ENCODE measurements at regions not wholly inside any gene's neighbourhood (a gene's known extent, or its start where the extent isn't known, plus 50 kb on each side); places are given as distances from the start of the nearest gene placed in this dataset.
"Not testable (repeated sequence)": the region's sequence is repeated elsewhere in the genome, so short reads cannot be mapped to it uniquely, and the experiment has no call there.

DNA sequence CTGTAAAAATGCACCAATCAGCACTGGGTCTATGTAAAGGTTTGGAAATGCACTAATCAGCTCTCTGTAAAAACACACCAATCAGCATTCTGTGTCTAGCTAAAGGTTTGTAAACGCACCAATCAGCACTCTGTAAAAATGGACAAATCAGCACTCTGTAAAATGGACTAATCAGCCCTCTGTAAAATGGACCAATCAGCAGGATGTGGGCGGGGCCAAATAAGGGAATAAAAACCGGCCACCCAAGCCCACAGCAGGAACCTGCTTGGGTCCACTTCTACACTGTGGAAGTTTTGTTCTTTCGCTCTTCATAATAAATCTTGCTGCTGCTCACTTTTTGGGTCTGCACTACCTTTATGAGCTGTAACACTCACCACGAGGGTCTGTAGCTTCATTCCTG, 101.0 kb downstream of the SMC2 start:
- DNase-seq (ENCODE audit: low read depth), result not testable (repeated sequence)

DNA sequence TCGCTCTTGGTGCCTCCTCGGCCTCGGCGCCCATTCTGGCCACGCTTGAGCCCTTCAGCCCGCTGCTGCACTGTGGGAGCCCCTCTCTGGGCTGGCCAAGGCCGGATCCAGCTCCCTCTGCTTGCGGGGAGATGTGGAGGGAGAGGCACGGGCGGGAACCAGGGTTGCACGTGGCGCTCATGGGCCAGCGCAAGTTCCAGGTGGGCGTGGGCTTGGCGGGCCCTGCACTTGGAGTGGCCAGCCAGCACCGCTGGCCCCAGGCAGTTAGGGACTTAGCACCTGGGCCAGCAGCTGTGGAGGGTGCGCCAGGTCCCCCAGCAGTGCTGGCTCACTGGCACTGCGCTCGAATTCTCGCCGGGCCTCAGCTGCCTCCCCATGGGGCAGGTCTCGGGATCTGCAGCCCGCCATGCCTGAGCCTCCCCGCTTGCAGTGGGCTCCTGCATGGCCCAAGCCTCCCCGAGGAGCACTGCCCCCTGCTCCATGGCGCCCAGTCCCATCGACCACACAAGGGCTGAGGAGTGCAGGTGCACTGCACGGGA, 106.4 kb downstream of the SMC2 start:
- no peak for DNase-seq (ENCODE audit: low read depth)

DNA sequence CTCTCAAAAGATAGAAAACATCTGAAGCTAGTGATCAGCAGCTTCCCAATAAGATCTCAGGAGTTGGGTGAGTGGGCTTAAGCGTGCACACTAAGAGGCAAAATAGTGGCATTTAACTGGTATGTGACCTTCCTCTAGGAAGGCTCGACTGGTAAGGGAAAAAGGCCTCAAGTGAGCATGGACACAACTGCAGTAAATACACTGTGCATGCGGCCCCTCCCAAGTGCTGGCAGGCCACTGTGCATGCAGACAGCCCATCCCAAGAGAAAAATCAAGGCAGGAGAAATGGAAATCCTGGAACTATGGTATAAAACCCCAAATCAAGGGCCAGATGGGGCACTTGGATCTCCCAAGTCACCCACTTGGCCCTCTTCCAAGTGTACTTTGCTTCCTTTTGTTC, 112.7 kb downstream of the SMC2 start:
- DNase-seq (ENCODE audit: low read depth), result no peak

DNA sequence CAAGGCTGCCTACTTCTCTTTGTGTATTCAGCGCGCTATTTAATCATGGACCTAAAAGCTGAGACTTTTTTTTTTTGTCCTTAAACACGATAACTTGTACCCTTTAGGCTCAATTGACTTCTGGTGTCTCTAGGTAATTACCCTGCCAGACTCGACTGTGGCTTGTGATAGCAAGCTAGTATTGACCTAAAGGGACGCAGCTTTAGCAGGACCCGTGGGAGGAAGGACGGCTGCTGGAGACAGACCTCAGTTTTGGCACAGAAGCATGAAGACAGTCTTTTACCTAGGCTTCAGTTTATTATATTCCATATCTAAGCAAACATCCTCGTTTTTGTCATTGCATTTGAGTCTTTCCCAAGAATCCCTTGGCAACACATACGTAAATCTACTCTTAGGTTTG, 115.3 kb downstream of the SMC2 start:
- no peak for DNase-seq (ENCODE audit: low read depth)

DNA sequence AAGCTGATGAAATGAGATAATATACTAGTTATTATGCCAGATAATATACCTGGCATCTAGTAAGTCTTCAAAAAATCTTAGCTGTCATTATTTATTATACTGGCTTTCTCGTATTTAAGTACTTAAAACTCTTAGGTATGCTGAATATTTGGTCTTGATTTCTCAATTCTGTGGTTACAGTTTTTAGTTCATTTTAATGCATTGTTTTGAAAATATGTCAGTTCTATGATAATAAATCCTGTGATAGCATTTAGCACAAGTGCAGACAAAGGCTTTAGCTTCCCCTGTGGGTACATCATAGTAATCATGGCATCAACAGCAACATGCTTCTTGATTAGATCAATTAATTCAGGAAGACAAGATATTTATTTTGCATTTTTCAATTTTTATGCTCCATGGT, 133.0 kb downstream of the SMC2 start:
- DNase-seq (ENCODE audit: low read depth), result no peak

DNA sequence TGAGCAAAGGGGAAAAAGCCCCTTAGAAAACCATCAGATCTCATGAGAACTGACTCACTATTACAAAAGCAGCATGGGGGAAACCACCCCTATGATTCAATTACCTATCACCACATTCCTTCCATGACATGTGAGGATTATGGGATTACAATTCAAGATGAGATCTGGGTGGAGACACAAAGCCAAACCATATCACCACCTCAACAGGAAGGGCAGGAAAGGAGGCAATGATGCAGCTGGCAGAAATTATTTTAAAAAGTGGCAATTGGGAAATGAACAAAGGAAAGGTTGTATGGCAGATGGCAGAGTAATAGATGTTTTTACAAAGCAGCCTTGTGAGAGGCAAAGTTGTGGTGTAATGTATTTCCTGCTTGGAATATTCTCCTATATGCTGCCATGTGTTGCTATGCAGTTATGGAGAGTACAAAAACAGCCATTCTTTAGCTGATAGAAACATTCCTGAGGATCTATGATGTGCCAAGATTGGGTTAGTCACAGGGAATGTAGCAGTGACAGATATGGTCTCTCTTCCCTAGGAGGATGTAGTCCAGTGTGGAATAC, 138.8 kb downstream of the SMC2 start:
- peak; percentile 99 for DNase-seq (ENCODE audit: low read depth)

DNA sequence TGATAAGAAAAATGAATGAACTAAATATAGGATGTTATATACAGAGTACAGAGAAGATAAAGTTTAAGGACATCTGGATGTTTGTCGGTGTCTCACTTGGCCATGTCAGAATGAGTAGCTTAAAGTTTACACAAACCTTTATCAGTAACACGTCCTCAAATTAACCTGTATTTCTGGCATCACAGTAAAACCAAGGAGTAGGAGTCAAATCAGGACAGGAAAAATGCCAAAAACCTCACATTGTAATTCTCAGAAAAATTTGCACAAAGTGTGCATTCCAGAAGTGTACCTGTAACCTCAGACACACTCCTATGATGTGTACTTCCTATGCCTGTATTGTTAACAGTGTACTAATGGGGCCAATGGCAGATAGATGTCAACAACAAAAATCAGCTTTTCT, 139.3 kb downstream of the SMC2 start:
- no peak for DNase-seq (ENCODE audit: low read depth)

DNA sequence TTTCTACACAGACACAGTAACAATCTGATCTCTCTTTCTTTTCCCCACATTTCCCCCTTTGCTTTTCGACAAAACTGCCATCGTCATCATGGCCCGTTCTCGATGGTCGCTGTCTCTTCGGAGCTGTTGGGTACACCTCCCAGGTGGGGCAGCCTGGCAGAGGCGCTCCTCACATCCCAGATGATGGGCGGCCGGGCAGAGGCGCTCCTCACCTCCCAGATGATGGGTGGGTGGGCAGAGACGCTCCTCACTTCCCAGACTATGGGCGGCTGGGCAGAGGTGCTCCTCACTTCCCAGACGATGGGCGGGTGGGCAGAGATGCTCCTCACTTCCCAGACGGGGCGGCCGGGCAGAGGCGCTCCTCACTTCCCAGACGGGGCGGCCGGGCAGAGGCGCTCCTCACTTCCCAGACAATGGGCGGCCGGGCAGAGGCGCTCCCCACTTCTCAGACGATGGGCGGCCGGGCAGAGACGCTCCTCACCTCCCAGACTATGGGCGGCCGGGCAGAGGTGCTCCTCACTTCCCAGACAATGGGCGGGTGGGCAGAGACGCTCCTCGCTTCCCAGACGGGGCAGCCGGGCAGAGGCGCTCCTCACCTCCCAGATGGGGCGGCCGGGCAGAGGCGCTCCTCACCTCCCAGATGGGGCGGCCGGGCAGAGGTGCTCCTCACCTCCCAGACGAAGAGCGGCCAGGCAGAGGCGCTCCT, 140.7 kb downstream of the SMC2 start:
- not testable (repeated sequence) for DNase-seq (ENCODE audit: low read depth)

DNA sequence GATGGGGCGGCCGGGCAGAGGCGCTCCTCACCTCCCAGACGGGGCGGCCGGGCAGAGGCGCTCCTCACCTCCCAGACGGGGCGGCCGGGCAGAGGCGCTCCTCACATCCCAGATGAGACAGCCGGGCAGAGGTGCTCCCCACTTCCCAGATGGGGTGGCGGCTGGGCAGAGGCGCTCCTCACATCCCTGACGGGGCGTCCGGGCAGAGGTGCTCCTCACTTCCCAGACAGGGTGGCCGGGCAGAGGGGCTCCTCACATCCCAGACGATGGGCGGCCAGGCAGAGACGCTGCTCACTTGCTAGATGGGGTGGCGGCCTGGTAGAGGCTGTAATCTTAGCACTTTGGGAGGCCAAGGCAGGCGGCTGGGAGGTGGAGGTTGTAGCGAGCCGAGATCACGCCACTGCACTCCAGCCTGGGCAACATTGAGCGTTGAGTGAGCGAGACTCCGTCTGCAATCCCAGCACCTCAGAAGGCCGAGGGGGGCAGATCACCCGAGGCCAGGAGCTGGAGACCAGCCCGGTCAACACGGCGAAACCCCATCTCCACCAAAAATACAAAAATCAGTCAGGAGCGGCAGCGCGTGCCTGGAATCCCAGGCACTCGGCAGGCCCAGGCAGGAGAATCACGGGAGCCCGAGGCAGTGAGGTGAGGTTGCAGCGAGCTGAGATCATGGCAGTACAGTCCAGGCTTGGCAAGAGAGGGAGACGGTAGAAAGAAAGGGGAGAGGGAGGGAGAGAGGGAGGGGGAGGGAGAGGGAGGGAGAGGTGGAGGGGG, 141.4 kb downstream of the SMC2 start:
- DNase-seq (ENCODE audit: low read depth), result not testable (repeated sequence)

DNA sequence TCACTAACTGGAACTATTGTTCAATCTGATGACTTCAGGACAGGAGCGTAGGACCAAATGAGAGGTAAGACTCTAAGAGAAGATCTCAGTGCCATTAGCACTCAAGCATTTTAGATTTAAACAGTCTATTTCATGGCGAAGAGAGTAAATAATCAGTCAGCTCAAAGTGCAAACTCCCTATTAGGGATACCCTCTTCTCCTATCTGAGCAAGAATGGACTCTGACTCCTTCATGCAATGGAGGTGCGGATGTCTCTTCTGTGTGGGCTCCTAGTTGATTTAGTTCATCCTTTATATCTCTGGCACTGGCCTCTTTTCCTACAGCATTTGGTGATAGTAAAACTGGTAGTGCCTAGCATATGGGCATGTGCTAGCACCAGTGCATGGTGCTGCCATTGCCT, 144.6 kb downstream of the SMC2 start:
- no peak for DNase-seq (ENCODE audit: low read depth)

DNA sequence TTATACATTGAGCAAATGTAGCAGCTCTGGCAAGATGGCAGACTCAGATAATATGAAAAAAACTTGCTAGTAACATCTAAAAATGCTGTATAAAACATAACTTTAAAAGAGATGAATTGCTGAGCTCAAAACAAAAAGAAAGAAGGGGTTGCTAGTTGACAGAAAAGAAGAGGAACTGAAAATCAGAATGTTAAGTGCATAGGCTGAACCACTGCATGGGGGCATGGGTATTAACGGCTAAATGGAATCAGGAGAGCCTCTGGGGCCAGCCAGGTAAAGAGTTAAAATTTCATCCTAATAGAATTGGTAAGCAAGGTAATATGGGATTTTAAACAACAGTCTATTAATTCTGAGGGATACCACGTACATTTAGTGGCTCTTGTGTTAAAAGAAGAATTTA, 146.8 kb downstream of the SMC2 start:
- DNase-seq (ENCODE audit: low read depth), result no peak

DNA sequence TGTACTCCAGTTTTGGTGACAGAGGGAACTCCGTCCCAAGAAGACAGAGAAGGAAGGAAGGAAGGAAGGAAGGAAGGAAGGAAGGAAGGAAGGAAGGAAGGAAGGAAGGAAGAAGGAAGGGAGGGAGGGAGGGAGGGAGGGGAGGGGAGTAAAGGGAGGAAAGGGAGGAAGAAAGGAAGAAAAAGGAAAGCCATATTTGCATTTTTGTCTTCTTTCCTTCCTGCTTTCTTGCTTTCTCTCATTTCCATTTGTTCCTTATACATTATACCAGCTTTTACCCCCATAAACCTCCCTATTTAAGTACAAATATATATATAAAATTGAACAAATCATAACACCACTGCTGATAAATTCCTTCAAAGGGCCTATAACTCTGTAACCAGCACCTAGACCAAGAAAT, 151.8 kb downstream of the SMC2 start:
- no peak for DNase-seq (ENCODE audit: low read depth)

DNA sequence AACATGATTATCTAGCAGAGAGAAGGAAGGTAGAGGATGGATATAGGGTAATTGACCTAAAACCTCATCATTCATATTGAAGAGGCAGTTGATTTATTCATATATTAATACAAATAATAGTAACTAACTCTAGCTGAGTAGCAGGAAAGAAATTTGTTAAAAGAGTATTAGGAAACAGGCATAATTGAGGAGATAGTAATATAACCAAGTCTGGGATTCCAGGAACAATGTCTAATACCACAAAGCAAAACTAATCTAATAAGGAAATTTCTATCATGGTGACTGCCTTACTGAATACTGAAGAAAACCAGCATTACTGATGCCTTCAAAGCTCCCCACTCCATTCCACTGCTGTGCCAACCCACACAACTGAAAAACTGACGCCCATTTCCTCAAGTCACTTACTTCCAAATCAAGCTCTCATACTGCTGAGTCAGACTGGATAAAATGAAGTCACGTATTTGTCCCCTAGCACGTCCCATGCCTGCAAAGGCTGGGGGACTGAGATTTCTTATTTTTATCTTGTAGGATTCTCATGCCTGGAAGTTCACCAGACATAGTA, 153.9 kb downstream of the SMC2 start:
- no peak for DNase-seq (ENCODE audit: low read depth)

DNA sequence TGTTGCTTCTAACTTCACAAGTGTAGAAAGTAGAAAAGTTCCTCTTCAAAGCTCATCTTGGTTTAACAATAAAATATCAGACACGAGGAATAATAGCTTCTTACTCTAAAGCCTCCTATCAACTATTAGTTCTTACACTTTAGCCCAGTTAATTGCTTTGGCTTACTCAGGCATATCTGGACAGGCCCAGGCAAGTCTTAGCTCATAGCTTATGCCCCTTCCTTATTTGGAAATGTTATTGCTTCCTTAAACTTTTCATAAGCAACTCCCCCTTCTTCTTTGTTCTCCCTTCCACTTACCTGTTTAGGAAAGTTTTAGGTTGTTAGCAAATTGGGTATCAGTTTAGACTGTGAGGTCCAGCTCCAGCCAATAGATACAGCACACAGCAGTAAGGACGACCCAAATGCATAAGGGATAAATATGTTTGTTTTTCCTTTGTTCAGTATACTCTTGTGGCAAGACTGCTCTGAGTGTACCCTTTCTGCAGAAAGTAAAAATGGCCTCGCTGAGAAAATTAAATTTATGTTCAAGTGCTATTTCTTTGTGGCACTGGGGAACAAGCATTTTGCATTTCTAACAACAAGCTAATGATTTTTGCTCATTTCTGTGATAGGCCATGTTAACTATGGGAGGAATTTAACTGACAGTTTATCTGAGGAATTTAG, 162.1 kb downstream of the SMC2 start:
- DNase-seq (ENCODE audit: low read depth), result peak; percentile 36

DNA sequence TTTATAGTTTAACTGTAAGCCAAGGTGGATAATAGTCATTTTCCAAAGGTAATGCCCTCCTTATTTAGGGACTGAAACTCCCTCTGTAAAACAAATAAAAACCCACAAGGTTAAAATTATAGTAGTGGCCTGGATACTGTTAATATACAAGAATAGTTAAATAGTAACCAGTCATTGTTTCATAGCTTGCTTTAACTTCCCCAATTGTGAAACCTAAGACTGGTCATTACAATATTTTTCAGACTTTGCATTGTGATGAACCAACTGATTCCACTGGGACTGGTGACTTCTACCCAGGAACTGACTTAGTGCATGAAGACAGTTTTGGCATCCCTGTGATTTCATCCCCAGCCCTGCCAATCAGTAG, 162.6 kb downstream of the SMC2 start:
- no peak for DNase-seq (ENCODE audit: low read depth)

DNA sequence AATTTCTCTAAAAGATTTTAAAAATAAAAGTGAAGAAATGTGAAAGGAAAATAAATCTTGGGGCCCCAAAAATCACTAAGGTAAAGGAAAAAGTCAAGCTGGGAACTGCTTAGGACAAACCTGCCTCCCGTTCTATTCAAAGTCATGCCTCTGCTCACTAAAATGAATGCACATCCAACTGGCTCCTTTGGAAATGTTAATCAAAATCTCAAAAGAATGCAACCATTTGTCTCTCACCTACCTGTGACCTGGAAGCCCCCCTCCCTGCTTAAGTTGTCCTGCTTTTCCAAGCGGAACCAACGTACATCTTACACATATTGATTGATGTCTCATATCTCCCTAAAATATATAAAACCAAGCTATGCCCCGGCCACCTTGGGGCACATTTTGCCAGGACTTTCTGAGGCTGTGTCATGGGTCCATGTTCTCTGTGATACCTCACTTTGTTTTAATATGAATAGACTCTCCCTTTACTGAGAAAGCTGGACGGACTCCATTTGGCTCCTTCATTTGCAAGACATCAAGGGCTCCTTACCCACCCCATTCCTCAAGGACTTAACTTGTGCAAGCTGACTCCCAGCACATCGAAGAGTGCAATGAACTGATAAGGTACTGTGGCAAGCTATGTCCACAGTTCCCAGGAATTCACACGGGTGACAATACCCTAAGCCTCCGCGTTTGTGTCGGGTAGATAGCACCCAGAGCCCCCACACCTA, 164.3 kb downstream of the SMC2 start:
- DNase-seq (ENCODE audit: low read depth), result no peak

DNA sequence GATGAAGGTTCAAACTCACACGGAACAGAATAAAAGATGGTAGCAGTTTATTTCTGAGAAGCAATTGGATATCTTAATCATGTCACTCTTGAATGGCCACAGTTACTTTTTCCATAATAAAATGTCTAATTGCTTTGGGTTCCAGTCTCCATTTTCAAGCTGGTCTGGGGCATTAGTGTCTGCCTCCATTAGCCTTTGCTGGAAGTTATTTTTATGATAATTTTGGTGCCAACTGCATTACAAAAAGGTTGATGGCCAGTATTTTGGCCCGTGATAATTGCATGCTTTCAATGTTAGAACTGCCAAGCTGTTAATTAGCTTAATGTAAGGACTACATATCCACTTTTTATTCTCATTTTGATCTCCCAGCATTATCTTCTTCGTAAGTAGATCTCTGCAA, 165.9 kb downstream of the SMC2 start:
- no peak for DNase-seq (ENCODE audit: low read depth)

DNA sequence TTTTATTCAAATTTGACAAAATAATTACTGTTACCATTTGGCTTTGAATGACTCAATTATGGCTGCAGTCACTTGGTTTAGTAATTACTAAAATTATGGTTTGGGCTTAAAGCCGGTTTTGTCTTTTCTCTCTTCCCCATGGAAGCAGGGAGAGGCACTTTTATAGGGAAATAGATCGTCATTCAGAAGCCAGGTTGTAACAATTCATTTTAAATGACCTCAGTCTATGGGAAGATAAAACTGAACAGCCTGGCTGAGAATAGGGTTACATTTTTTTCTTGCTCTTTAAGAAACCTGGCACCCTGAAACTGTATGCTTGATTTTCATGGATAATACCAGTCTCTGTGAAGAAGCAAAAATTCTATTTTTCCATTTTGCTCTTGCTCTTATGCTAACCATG, 169.8 kb downstream of the SMC2 start:
- DNase-seq (ENCODE audit: low read depth), result no peak

DNA sequence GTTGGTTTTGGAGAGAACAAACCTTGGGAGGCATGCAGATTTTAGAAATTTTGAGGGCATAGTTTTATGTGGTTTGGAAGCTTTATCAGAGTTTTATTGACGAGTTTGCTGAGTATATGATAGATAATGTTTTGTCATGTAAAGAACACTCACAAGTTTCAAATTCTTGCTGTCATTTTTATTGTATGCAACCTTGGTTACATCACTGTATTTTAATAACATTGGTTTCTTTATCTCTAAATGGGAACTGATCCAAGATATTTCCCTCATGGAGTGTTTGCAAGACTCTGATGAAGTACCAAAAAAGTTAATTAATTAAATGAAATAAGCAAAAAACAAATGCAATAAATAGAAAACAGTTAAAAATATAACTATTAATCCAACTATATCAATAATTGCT, 170.3 kb downstream of the SMC2 start:
- no peak for DNase-seq (ENCODE audit: low read depth)

DNA sequence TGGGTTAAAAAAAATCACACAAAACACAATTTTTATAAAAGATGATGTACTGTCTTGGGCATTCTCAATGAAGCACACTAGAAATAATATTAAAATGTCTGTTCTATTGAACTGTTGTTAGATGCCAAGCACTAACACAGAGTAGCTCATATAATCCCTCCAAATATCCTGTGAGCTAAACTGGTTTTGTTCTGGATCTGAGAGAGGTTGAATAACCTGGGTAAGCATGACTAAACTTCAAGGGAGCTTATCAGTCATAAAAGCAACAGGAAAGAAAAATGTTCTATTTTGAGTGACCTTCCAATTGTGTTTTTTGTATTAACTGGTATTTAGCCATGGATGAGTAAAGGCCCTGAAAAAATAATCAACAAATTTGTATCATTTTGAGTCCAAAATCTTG, 175.3 kb downstream of the SMC2 start:
- no peak for DNase-seq (ENCODE audit: low read depth)
